ENCODE measurements at regions not wholly inside any gene's neighbourhood (a gene's known extent, or its start where the extent isn't known, plus 50 kb on each side); places are given as distances from the start of the nearest gene placed in this dataset.

DNA sequence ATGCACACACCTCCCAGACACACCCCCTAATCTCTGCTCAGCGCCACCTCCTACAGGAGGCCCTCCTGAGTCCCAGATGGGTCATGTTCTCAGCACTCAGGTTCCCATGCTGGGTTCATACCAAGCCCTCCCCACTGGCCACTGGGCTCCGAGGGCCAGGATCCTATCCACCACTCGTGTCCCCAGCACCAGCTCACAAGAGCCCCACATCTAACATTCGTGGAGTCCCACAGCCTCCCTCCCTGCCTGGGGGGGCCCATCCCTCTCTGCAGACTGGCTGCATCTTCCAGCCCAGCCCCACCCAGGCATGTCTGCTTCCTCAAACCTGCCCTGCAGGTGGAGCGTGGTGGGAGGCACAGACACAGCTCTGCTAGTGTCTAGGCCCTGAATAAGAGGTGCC lies 227.4 kb downstream of the TUBA3C start:
- TF ChIP-seq, protein P1, sequence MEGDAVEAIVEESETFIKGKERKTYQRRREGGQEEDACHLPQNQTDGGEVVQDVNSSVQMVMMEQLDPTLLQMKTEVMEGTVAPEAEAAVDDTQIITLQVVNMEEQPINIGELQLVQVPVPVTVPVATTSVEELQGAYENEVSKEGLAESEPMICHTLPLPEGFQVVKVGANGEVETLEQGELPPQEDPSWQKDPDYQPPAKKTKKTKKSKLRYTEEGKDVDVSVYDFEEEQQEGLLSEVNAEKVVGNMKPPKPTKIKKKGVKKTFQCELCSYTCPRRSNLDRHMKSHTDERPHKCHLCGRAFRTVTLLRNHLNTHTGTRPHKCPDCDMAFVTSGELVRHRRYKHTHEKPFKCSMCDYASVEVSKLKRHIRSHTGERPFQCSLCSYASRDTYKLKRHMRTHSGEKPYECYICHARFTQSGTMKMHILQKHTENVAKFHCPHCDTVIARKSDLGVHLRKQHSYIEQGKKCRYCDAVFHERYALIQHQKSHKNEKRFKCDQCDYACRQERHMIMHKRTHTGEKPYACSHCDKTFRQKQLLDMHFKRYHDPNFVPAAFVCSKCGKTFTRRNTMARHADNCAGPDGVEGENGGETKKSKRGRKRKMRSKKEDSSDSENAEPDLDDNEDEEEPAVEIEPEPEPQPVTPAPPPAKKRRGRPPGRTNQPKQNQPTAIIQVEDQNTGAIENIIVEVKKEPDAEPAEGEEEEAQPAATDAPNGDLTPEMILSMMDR (IDR thresholded peaks at IDR 0.05) = no peak
- TF ChIP-seq POLR2A (IDR thresholded peaks at IDR 0.05) (no peak), EP300 (IDR thresholded peaks at IDR 0.05) (no peak)
